Dermis blood vessel endothelial cell (primary cell): ENCODE measurements at regions not wholly inside any gene's neighbourhood (a gene's known extent, or its start where the extent isn't known, plus 50 kb on each side); places are given as distances from the start of the nearest gene placed in this dataset.

ENCODE experiments used
- DNase-seq: peaks from one replicate; pipeline ENCODE4 v3.0.0; 2010

DNA sequence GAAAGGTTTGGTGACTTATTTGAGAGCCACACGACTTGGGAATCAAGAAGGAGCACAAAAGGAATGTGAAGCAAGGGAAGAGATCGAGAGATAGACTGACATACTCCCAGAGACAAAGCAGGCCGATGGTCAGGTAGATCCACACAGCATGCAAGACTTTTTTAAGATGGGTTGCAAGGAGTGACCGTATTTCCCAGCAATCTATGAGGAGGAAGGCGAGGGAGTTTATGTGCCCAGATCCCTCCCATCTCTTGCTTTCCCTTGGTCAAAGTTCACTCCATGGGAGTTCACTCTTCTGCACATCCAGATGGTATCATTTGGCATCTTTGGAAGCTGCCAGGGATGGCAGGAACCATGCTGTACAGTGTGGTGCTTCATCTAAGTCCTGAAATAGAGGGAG, 148.9 kb downstream of the RMI1 start:
- no peak for DNase-seq

DNA sequence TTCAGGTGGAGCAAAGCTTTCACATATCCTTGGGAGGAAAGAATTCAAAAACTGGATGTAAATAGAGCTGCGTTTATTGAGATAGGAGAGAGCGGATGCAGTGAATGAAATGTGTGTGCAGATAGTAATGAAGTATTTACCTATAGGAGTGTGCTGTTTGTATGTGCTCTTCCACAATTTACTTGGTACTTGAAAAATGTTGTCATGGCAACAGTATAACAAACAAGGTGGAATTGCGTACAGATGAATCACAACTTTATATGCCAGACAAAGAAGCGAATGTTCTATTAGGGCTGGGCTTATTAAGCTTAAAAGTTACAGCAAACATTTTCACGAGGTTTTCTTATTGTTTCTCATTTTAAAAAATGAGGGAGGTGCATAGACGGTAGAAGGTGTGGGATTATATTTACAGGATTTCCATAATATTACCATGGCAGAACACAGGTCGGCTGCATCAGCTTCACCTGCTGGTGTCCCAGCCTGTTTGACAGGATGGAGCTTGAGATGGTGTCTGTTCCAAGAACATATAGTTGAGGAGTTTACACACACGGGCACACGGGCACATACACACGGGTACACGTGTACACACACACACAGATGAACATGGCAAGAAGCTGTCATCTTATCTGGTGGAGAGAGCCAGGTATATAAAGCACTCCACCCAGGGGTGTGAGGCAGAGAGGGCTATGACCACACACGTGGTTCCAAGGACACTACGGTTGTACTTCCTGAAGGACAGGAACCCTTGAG, 155.7 kb downstream of the RMI1 start:
- DNase-seq = peak; percentile 44

DNA sequence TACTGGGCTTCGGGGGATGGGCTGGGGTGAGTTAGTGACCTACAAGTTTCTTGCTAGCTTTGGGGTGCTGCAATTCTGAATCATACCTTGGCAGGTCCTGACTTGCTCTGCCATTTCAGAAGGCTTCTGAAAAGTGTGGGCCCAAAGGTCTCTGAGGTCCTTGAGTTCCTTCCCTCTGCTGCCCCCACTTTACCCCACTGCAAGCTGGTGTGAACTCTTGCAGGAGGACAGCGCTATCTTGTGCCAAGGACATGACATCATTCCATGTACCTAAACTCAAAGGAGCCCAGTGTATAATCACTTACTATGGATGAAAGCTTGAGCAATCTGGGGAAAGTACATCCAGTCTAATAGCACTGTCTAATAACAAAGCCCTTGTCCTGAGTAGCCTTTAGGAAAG, 157.4 kb downstream of the RMI1 start:
- no peak for DNase-seq

DNA sequence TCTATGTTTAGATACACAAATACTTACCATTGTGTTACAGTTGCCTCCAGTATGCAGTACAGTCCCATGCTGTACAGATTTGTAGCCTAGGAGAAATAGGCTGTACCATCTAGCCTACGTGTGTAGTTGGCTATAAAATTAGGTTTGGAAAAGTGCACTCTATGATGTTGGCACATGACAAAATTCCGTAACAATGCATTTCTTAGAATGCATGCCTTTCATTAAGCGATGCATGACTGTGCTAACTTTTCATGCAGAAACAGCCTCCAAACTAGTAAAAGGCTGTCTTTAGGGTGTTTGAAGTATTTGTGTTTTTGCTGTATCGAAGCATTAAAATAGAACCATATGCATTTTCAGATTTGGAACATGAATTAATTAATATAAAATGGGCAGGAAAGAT, 157.9 kb downstream of the RMI1 start:
- no peak for DNase-seq

DNA sequence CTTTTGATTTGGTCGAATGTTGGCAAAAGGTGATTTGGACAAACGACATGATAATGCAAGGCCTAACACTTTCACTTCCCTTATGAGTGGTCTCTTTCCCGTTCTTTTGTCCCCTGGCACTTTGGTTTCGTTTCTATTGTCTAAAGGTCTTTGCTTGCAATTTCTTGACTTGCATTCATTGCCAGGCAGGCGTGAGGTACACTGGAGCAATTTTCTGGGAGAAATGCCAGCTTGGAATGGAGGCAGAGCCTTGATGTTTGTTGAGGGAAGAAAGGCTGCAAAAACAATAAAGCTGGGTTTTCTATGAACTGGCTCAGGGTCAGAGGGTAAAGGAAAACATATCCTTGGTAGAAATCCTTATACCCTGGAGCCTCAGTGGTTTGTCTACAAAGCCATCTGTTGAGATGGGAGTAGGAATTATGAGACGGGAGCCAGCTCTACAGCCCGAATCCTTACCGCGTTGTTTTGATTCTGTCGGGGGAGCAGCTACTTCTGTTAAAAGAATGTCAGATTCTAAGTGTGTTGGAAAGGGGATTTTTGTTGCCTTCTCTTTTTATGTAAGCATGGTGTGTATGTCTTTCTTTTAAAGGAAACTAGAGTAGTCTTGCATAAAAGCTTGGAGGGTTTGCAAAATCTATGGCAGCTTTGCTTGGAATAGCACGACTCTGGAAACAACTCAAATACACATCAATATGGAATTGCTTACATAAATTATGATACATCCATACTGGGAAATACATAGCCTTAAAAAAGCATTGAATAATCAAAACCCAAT, 158.9 kb downstream of the RMI1 start:
- peak; percentile 93 for DNase-seq

DNA sequence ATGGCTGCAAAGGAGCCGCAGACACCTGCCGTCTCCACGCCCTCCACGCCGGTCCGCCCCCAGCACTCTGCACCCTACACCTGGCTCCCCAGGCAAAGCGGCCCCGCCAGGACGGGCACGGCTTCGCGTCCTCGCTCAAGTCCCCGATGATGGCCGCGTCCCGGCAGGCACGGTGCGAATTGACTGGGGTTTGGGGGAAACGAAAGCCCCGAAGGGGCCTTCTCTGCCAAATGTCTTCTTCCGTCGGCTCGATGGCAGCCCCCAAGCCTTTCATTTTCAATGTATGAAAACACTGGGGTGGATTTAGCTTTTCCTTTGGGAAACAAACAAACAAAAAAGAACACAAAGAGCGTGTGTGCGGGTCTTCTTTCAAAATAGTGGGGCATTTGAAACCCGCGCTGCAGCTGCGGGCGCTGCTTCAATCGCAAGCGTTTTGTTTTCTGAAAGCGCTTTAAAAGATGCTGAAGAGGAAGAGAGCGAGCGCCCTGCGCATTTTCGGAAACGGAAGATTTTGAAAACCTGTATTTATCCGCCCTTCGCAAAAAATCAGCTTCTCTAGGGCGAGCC, 160.0 kb downstream of the RMI1 start:
- DNase-seq = peak; percentile 19

DNA sequence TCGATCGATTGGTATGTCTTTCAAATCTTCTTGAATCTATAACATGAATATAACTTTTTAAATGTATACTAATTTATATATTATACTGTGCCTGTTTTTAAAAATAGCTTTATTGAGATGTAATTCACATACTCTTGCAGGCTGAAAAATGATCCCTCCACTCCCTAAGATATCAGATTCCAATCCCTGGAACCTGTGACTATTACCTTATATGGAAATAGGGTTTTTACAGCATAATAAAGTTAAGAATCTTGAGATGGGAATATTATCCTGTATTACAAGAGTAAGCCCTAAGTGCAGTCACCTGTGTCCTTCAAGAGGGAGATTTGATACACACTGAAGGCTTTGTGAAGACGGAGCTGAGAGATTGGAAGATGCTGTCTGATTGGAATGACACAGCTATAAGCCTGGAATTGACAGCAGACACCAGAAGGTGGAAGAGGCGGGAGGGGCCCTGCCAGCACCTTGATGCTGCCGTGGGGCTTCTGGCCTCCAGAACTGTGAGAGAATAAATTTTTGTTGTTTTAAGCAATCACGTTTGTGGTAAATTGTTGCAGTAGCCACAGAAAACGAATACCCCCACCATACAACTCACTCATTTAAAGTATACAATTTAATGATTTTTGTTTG, 161.3 kb downstream of the RMI1 start:
- DNase-seq = no peak

DNA sequence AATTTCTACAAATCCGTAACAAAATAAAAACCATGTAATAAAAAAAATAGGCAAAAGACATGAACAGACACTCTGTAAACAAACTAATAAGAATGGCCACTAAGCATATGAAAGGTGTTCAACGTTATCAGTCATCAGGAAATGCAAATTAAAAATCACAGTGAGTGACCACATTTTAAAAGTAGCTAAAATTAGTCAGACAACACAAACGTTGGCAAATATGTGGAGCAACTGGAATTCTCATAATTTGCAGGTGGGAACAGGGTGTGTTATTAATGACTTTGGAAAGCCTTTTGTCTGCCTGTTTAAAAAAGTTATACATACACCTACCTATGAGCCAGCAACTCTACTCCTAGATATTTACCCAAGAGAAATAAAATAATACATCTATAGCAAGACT, 164.4 kb downstream of the RMI1 start:
- DNase-seq = no peak

DNA sequence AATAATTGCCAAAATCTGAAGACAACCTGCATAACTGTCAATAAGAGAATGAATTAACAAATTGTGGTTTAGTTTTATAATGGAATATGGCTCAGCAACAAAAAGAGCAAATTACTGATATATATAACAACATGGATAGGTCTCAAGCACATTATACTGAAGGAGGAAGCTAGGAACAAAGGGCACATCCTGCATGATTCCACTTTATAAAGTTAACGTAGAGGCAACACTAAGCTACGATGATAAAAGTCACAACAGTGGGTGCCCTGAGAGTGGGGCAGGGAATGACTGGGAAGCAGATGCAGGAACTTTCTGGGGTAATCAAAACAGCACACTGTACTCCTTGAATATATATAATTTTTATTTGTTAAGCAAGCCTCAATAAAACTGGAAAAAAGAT, 165.2 kb downstream of the RMI1 start:
- peak; percentile 68 for DNase-seq

DNA sequence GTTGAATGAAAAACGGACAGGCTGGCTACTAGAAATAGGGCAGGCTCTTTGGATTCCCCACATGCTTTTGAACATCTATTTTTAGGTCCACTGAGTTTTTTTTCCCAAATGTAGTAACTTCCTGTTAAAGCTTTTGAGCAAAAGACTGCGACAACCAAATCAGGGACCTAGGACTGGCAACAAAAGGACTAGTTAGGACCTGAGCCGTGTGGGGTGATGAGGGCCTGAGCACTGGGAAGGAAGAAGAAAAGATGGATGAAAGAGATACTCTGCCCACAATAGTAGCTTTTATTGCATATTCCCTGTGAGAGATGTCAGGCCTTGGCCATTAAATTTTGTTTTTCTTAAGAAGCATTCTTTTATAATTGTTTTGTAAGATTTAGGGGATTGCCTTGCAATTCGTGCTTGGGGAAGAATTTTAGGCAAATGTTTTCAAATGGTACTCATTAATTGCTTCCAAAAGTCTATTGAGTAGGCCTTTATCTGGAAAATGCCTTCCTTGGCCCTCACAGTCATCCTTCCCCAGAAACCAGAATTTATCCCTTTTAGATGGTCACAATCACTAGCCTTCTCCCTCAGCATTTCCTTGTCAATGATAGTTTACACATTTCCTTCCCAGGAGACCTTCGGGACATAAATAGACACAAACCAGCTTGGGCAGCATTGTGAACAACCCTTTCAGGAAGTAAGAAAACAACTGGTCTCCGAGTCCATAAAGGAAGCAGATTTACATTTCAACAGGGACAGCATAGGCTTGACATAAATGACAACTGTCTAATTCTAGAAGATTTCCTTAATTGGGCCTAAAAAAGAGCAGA, 166.5 kb downstream of the RMI1 start:
- DNase-seq = peak; percentile 49

DNA sequence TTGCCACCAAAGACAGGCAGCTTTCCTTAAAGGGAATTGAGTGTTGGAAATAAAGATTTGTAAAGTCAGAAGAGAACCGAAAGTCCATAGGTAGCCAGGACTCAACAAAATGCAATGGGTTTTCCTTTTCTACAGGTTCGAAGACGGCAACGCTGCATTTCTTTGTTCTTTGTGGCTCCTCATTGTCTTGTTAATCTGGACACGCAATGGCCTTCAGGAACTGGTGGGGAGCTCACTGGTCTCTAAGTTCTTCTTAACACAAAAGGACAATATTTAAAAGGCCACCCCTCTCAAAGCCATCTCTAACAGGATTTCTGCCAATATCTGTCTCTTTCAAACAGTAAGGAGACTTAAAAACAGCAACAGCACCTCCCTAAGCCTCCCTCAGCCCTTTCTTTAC, 170.6 kb downstream of the RMI1 start:
- no peak for DNase-seq

DNA sequence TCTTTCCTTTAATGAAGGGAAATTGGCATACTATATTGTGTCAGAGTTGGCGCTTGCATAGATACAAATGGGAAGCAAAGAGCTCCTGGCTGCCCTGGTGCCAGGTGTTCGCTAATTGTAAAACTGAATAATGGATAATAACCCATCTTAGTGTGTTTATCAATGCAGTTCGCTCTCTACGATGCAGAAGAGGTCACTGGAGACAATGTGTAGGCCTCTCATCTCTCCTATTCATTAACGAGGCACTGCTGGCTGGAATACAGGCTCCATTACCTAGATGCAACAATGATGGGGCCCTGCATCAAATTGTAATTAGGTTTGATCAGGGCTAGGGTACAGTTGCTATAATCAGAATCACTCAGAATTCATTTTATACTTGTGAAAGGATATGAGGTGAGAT, 171.0 kb downstream of the RMI1 start:
- DNase-seq = no peak

DNA sequence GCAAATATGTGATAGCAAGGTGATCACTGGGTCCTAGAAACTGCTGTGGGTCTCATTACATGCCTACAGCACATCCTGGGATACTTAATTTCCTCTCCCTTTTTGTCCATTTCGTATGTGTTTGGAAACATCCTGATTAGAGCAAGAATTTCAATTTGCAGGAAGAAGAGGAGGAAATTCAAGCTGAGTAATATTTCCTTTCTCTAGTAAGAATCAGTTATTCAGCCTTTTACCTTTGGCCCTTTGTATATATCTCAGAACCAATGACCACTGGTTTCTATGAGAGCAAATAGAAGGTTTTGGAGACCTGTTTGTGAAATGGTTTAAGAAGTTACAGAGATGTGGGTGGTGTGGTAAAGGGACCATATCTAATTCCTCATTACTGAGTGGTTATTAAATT, 171.6 kb downstream of the RMI1 start:
- DNase-seq = peak; percentile 70

DNA sequence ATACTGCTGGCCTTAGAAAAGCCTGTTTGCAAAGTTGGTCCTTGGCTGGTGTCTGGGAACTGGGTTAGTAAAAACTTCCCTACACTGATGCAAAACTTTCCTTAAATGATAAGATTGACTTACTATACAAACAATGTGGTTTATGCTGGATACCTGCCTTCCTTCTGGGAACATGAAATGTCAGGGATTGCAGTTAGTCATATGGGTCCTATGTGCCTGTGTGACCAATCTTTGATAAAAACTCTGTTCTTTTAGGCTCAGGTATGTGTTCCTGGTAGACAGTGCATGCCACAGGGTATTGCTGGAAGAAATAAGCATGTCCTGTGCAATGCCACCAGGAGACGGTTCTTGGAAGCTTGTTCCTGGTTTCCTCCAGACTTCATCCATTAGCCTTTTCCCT, 173.3 kb downstream of the RMI1 start:
- DNase-seq = no peak

DNA sequence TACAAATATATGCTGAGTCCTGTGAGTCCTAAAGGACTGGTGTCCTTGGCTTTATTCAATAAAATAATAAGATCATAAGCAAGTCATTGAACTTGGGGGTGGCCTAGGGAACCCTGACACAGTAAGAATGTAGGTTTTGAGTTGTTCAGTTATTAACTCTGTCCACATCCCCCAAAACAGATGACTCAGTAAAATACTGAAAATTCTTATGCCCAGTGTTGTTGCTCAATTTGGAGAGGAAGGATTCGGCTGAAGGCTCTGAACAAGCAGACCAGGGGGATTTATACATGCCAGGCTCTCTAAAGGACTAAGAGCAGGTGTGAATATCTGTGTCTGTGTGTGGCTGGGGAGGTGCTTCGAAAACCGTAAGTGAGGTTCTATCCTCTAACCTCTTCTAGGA, 173.7 kb downstream of the RMI1 start:
- DNase-seq = no peak

DNA sequence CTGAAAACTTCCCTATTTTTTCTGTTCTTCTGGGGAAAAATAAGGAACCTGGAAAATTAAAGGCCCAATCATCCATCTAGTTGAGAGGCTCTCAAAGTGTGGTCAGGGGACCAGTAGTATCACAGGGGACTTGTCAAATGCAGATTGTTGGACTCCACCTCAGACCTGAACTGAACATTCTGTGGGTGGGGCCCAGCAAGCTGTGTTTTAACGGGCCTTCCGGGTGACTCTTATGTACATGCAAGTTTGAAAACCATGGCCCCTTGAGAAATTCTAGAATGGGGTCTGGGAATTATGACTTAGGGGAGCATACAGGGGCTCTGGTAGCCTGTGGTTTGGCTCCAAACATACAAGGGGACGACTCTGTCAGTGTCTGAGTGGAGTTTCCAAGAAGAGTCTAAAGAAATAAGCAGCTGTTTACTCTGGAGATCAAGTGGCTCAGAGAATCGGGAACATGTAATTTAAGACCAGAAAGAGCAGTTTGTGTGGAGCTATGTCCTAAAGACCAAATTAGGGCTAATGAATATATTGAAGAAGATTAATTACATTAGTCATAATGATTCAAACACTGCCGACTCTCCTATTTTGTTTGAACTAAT, 177.4 kb downstream of the SLC28A3 start:
- DNase-seq = no peak

DNA sequence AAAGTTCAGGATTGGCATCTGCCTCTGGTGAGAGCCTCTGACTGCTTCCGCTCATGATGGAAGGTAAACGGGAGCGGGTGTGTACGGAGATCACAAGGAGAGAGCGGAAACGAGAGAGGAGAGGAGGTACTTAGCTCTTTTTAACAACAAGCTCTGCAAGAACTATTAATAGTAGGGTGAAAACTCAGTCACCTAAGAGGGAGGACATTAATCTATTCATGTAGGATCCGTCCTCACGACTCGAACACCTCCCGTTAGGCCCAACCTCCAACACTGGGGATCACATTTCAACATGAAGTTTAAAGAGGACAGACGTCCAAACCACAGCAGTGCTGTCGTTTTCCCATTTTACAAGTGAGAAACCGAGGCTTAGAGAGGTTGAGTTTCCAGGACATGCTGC, 173.7 kb downstream of the SLC28A3 start:
- DNase-seq = no peak

DNA sequence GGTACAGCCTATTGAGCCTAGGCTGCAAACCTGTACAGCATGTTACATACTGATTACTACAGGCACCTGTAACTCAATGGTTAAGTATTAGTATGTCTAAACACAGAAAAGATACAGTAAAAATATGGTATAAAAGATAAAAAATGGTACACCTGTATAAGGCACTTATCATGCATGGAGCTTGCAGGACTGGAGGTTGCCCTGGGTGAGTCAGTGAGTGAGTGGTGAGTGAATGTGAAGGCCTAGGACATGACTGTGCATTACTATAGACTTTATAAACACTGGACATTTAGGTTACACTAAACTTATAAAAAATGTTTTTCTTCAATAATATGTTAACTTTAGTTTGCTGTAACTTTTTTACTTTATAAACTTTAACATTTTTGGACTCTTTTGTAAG, 171.3 kb downstream of the SLC28A3 start:
- DNase-seq = no peak

DNA sequence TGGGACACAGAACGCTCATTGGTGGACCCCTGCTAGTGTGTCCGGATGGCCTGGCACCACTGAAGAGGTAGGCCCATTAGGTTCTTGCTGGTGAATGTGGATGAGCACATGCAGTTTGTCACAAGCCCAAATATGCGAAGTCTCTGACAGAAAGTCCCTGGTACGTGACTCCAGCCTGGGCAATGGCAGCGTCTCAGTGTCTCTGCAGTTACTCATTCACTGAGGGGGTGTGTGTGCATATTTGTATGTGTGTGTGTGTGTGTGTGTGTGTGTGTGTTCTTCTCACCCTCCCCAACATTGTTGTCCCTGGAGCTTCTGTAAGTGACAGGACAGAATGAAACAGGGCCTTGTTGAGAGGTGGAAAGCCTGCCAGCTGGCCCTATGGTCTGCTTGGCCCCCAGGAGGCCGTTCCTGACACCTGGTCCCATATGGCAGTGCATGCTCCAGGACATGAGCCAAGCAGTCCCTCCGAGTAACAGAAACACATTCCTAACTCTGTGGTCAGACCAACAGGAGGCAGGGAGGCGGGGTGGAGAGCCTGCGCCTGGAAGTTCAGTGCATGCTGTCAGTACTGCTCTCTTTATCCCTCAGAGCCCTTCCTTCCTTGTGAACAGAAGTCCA, 169.9 kb downstream of the SLC28A3 start:
- peak; percentile 82 for DNase-seq

DNA sequence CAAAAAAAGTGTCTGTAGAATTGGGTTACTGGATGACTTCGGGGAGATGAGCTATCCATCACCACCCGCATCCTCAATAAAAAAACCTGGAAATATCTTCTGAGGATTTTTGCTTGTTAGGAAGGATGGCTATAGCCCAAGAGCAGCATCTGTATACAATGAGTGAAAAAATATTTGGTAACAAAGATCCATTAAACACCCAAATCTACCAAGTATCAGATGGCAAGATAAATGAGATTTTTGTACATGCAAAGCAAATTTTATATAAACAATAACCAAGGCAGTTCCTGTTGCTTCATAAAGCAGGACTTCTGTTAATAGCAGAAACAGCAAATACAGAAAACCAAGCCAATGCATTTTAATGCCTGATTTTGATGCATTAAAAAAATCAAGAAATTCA, 166.6 kb downstream of the SLC28A3 start:
- DNase-seq = no peak

DNA sequence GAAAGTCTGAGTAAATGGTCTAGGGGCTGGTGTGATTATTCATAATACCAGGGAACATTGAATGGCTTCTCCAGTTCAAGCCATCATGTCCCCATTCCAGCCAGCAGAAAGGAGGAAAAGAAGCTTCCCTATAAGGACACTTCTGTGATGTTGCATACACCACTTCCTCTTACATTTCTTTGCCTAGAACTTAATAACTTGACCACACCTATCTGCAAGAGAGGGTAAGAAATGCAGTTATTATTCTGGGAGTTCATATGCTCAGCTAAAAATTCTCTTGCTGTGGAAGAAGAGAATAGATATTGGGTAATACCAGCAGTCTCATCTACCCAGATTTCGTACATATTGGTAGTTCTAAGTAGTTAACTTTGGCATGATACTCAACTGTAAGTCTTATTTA, 166.1 kb downstream of the SLC28A3 start:
- DNase-seq = no peak

DNA sequence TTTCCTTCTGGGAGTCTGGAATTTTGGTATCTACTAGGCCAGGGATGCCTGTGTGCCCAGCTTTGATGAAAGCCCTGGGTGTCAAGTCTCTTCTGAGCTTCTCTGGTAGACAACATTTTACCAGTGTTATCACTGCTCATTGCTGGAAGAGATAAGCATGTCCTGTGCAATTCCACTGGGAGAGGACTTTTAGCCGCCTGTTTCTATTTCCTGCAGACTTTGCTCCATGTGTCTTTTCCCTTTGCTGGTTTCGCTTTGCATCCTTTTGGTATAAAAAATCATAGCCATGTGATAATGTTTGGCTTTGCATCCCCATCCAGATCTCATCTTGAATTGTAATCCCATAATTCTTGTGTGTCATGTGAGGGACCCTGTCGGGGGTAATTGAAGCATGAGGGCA, 163.2 kb downstream of the SLC28A3 start:
- no peak for DNase-seq
